ENCODE measurements at regions not wholly inside any gene's neighbourhood (a gene's known extent, or its start where the extent isn't known, plus 50 kb on each side); places are given as distances from the start of the nearest gene placed in this dataset.

DNA sequence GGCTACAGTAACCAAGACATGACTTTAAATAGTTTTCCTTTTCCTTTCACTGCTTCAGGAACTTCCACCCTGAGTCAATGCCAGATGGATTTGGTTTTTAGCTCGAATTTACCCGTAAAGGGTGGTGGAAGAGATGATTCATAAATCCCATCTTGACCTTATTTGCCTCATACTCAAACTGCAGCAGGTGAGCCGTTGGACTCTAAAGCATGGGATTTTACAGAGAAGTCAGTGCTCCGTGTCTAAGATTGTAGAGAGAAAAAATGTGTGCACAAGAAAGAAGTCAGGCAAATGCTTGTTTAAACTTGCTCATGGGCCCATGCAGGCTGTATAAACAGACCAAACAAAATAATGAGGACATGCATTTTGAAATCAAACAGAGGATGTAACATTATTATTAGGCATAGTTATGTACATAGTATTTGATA lies 369.7 kb upstream of the TRIB2 start:
- H3K36me3 Mint-ChIP-seq (ENCODE audit: unreplicated experiment): no peaks in the 10 kb centered on the region
- TF ChIP-seq CTCF (IDR thresholded peaks at IDR 0.05; ENCODE audit: partially characterized antibody, unreplicated experiment): no peak
- no peaks in the 10 kb centered on the region for H3K27me3 Mint-ChIP-seq (ENCODE audit: unreplicated experiment)
- no peak overlapping the region for H3K4me3 Mint-ChIP-seq (ENCODE audit: unreplicated experiment)
- peaks cover 6% of the 10 kb centered on the region for H3K4me1 Mint-ChIP-seq (ENCODE audit: low read depth, unreplicated experiment)
- DNase-seq: no peak
- no peaks in the 10 kb centered on the region for H3K9me3 Mint-ChIP-seq (ENCODE audit: unreplicated experiment)
- no peak overlapping the region for H3K27ac Mint-ChIP-seq (ENCODE audit: unreplicated experiment)

GRCh38 chr2:12348216-12348615 lies 368.5 kb upstream of the TRIB2 start:
- no peak overlapping the region for H3K27ac Mint-ChIP-seq (ENCODE audit: unreplicated experiment)
- TF ChIP-seq CTCF (IDR thresholded peaks at IDR 0.05; ENCODE audit: partially characterized antibody, unreplicated experiment): no peak

GRCh38 chr2:12350821-12351220 lies 365.9 kb upstream of the TRIB2 start:
- H3K4me1 Mint-ChIP-seq (ENCODE audit: low read depth, unreplicated experiment): peaks cover 6% of the 10 kb centered on the region
- no peak overlapping the region for H3K4me3 Mint-ChIP-seq (ENCODE audit: unreplicated experiment)
- H3K27ac Mint-ChIP-seq (ENCODE audit: unreplicated experiment): no peak overlapping the region

More at GRCh38 chr2:12348216-12348615, 368.5 kb upstream of the TRIB2 start:
- H3K9me3 Mint-ChIP-seq (ENCODE audit: unreplicated experiment): no peaks in the 10 kb centered on the region
- peaks cover 6% of the 10 kb centered on the region for H3K4me1 Mint-ChIP-seq (ENCODE audit: low read depth, unreplicated experiment)
- DNase-seq: no peak
- no peaks in the 10 kb centered on the region for H3K36me3 Mint-ChIP-seq (ENCODE audit: unreplicated experiment)
- H3K27me3 Mint-ChIP-seq (ENCODE audit: unreplicated experiment): no peaks in the 10 kb centered on the region
- H3K4me3 Mint-ChIP-seq (ENCODE audit: unreplicated experiment): no peak overlapping the region

DNA sequence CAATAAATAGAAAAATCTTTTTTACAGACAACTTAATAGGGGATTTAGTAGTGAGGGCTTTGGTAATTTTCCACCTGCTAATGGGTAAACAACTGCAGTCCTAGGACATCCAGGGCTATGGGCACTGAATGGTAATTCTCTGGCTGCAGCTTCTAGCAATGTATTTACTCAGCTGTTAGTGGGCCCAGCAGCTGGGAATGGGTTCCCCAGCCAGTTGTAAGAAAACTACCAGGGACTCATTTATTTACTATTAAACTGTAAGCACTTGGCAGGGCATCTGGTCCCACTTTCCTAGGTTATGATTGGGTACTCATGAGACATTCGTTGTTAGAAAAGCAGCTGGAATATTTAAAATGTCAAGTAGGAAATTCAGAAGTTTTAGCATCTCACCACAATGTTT lies 363.8 kb upstream of the TRIB2 start:
- H3K4me3 Mint-ChIP-seq (ENCODE audit: unreplicated experiment): no peak overlapping the region
- peaks cover 2% of the 10 kb centered on the region for H3K27me3 Mint-ChIP-seq (ENCODE audit: unreplicated experiment)
- no peaks in the 10 kb centered on the region for H3K36me3 Mint-ChIP-seq (ENCODE audit: unreplicated experiment)
- no peak for DNase-seq
- no peak for TF ChIP-seq CTCF (IDR thresholded peaks at IDR 0.05; ENCODE audit: partially characterized antibody, unreplicated experiment)
- H3K9me3 Mint-ChIP-seq (ENCODE audit: unreplicated experiment): no peaks in the 10 kb centered on the region
- H3K27ac Mint-ChIP-seq (ENCODE audit: unreplicated experiment): no peak overlapping the region
- H3K4me1 Mint-ChIP-seq (ENCODE audit: low read depth, unreplicated experiment): peaks cover 6% of the 10 kb centered on the region

More at GRCh38 chr2:12350821-12351220, 365.9 kb upstream of the TRIB2 start:
- Mint-ChIP-seq H3K9me3 (ENCODE audit: unreplicated experiment) (no peaks in the 10 kb centered on the region), H3K36me3 (ENCODE audit: unreplicated experiment) (no peaks in the 10 kb centered on the region), H3K27me3 (ENCODE audit: unreplicated experiment) (peaks cover 2% of the 10 kb centered on the region)
- no peak for DNase-seq
- no peak for TF ChIP-seq CTCF (IDR thresholded peaks at IDR 0.05; ENCODE audit: partially characterized antibody, unreplicated experiment)

GRCh38 chr2:12361506-12361905 lies 355.2 kb upstream of the TRIB2 start:
- Mint-ChIP-seq H3K9me3 (ENCODE audit: unreplicated experiment) (no peaks in the 10 kb centered on the region), H3K27me3 (ENCODE audit: unreplicated experiment) (no peaks in the 10 kb centered on the region), H3K4me1 (ENCODE audit: low read depth, unreplicated experiment) (no peaks in the 10 kb centered on the region), H3K36me3 (ENCODE audit: unreplicated experiment) (no peaks in the 10 kb centered on the region), H3K4me3 (ENCODE audit: unreplicated experiment) (no peak overlapping the region), H3K27ac (ENCODE audit: unreplicated experiment) (no peak overlapping the region)
- TF ChIP-seq CTCF (IDR thresholded peaks at IDR 0.05; ENCODE audit: partially characterized antibody, unreplicated experiment): no peak
- DNase-seq: no peak
